Activated CD8-positive, alpha-beta memory T cell treated with anti-CD3 and anti-CD28 coated beads for 48 hours (primary cell): ENCODE measurements at regions not wholly inside any gene's neighbourhood (a gene's known extent, or its start where the extent isn't known, plus 50 kb on each side); places are given as distances from the start of the nearest gene placed in this dataset.
"Not testable (repeated sequence)": the region's sequence is repeated elsewhere in the genome, so short reads cannot be mapped to it uniquely, and the experiment has no call there.

Source experiments
- DNase-seq, 3 experiments: peaks; one replicate each; pipeline ENCODE4 v3.0.0-alpha.2; 2020; ENCODE audit warnings: low read depth in 2 of 3, low spot score in 2 of 3

DNA sequence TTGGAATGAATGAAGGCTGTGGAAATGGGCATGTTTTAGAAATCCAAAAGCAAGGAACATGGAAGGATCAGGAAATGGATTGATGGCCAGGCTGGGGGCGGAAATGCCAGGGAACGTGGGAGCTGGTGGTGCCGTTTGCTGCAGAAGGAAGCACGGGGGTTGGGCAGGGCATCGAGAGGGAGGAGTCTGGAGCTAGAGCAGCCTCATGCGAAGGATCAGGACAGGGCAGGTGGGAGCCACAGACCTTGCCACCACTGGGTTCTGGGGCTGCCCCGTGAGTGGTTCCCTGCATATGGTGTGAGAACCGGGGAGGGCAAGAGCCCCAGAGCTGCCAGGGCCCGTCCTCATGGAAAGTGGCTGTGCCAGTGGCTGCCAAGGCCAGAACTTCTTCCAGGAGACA lies 193.8 kb upstream of the ZNF32 start:
- no peak for DNase-seq

- DNase-seq: no peak
These were observed 193.4 kb upstream of the ZNF32 start for GRCh38 chr10:43842072-43842471.

- DNase-seq: no peak
These were observed 191.3 kb upstream of the ZNF32 start for GRCh38 chr10:43839973-43840372.

- DNase-seq: not testable (repeated sequence)
These were observed 186.1 kb upstream of the ZNF32 start for GRCh38 chr10:43834751-43835150.

DNA sequence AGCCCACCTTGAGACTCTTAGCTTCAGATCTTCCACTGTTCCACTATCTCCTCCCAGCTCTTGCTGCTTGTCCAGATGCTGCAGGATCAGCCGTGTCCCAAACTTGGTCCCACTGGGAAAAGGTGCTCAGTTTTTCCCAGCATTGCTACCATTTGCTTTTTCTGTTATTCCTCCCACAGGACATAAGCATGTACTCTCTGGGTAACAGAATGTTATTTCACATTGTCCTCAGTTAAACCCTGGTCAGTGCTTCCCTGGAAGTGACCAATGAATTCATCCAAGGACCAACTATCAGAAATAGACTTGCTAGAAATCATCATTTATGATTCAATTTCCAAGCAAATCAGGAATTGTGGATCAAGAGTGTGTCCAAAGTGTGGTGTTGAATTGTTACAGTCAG lies 179.2 kb upstream of the ZNF32 start:
- DNase-seq: no peak

DNA sequence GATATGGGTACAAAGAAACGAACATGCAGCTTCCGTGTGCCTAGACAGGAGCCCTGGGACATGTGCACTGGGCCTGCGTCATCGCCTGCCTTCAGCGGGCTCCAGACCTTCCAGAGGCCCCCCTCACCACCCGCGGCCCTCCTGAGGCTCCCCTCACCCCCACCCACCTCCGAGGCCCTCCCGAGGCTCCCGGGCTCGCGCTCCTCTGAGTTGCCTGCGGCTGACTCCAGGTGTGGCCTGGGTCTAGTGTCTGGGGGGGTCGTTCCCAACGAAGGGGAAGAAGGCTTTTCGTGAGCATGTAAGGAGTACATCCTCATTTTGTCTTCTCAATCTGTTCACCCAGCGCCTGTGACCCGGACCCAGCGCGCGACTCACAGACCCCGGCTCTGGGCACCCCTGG lies 177.3 kb upstream of the ZNF32 start:
- no peak for DNase-seq

DNA sequence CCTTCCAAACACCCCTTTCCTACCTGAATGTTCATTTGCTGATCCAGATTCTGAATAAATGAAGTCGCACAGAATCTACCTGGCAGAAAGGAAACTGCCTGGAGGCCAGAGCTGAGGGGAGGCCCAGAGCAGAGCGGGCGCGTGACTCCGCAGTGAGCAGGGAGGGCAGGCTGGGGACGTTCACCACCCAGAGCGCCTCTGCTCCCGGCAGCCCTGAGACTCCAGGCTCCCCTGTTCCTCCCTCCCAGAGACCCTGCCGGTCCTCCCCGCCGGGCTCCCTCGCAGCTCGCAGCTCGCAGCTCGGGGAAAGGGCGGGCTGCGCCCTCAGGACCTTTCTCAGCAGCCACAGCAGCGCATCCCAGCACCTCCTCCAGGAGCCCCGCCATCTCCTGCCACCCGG lies 176.7 kb upstream of the ZNF32 start:
- DNase-seq: no peak

- DNase-seq: no peak
These were observed 176.3 kb upstream of the ZNF32 start for GRCh38 chr10:43824934-43825333.

DNA sequence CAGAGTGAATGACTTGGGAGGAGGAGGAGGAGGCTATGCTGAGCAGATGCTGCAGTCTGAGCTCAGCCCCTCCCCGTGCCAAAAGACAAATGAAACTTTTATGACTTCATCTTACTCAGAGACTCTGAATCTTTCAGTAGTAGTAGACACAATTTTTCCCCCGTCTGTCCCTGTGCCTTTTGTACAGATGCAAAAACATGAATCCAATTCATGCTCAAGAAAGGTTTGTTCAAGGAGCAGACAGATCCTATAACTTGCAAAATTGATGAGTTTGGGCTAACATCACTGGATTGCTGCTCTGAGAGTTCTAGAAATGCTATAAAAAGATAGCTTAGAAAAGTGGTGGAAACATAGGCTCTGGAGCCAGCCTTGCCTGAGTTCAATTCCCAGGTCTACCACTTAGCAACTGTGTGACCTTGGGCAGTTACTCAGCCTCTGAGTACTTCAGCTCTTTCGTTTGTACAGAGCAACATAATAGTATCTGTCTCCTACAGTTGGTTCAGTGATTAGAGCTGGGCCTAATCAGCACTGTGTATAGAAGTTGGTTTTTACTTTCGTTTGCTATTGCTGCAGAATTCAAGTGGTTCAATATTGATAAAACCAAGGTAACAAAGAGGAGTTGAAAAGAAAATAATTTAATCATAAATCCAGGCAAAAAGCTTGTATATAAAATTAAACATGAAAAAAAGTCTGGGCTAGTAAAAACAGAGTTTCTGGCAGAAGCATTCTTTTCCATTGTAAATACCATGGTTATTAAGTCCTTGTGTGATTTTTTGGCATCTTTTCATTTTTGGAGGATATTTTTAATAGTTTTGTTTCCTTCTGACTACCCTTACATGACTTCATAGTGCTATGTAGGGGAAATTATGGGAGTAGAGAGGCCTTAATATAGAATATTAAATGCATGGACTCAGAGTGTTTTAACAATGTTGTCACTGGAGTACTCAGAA lies 174.2 kb upstream of the ZNF32 start:
- no peak for DNase-seq

DNA sequence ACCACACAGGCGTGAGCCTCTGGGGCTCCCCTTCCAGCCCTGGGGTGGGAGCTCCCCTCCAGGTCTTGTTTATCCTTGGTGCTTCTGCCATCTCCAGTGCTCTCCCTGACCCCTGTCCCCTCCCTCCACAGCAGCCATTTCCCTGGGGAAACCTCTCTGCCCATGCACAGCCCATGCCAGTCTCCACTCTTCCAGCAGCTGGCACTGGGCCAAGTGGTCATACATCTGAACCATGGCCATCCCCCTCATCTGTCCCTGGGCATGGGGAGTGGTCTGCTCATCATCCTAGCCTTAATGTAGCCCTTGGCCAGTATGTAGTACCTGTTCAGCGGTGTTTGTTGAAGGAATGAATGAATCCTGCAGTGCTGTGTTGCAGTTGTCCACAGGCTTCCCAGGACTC lies 172.4 kb upstream of the ZNF32 start:
- no peak for DNase-seq

DNA sequence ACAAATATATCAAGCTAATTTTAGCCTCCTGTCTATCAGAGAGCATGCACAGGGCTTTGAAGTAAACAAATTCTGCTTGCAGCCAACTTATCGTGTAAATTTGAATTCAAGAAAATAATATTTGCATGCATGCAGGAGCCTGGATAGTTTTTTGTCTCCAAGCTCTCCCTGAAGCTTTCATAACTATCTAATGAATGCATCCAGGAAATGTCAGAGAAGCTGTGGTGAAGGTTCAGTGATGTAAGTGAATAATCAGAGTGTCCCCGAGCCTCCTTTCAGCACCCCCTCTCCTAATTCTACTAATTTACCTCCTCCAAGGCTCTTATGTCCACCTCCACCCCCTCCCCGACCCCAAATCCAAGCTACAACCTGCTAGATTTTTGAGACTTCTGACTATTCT lies 172.0 kb upstream of the ZNF32 start:
- no peak for DNase-seq

DNA sequence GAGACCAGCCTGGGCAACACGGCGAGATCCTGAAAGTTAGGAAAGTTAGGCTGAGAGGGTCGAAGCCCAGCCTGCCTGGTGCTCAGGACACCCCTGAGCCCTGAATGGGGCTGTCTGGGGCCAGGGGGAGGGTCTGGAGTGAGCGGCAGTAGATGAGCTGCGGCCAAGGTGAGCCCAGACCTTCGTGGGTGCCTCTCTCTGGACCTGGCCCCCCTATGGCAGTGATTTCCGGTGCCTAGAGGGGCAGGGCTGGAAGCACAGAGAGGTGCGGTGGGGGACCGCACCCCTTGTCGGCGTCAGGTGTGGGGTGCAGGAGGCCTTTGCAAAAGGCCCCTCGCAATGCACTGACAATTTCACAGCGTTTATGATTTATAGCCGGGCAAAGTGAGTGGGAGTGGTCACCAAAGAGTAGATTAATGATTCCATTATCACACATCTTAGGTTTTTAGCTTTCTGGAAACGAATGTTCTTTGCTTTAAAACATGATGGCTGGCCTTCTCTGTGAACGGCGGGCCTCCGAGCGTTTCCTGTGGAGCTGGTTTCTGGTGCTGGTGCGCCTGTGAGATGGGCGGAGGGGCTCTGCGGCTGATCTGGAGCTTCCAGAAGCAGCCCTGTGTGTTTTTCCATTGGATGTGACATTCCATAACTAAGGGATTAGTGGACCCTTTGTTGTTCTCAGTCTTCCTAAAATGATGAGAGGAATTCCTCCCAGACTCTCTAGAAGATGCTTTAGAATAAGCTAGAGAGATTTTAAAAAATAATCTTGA lies 171.0 kb upstream of the ZNF32 start:
- no peak for DNase-seq

DNA sequence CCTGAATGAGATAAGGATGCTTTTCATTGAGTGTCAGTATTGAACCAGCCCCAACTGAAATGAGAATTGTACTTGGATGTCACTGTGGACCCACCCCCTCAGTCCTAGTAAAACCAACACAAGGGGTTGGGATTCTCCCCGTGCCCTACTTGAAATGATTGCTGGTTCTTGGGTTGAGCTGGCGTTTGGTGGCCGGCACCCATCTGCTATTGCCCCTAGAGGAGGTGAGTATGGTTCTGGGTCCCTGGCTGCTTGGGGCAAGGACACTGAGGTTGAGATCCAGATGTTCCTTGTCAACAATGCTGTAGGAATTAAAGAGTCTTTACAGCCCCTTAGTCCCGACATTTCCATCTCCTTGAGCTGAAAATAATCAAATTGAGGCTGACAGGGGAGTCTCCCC lies 170.0 kb upstream of the ZNF32 start:
- DNase-seq: no peak

DNA sequence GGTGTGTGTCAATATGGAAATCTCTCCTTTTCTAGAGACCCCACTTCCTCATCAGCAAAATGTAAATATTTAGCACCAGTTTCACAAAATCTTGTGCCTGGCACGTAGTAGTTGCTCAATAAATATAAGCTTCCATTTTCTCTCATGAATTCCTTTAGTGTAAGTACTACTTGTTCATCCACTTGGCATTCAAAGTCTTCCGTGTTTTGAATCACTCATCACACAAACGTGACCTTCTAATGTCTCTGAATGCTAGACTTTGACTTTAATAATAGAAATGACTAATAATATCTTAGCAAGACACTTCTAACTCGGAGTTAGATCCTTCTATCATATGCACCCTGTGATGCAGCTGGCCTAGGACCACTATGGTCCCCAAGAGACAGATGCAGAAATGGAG lies 168.7 kb upstream of the ZNF32 start:
- no peak for DNase-seq

DNA sequence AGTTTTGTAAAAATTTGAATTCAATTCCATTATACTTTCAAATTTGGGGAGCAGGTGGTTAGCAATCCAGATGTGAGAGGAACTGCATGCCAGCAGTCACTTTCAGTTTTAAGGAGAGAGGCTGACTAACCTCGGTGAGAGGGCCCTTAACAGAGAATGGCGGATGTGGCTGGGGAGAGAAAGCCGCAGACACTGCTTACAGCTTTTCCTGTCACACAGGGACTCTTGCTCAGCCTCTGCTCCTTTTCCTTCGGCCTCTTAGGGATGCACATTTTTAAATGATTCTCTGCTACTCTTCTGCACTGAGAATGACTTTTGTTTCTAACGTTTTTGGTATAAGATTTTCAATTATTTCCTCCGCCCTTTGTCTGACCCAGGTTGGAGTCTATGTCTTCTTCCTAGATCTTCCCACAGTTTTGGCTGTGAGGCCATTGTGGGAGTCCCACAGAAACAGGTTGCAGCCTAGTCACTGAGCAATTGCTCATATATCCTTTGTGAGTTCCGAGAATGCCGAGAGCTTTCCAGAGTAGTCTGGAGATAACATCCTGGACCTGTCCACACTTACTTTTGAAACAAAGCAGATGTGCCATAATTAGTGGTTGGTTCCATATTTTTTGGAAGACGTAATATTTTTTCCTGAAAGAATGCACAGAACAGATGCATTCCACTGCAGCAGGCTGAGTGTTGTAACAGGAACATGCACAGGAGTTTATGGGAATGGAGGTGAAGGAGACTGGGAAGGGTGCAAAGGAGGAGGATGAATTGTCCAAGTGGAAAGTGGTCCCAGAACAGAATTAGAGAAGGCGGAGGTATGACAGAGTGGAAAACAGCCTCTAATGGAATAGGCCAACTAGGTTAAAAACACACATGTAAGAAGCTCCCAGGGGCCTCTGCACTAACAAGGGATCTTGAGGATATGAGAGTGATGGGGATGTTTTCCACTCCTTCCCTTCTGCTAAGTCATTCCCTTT lies 168.0 kb upstream of the ZNF32 start:
- peak in 2 of 3 experiments; percentile 33 to 49 for DNase-seq

DNA sequence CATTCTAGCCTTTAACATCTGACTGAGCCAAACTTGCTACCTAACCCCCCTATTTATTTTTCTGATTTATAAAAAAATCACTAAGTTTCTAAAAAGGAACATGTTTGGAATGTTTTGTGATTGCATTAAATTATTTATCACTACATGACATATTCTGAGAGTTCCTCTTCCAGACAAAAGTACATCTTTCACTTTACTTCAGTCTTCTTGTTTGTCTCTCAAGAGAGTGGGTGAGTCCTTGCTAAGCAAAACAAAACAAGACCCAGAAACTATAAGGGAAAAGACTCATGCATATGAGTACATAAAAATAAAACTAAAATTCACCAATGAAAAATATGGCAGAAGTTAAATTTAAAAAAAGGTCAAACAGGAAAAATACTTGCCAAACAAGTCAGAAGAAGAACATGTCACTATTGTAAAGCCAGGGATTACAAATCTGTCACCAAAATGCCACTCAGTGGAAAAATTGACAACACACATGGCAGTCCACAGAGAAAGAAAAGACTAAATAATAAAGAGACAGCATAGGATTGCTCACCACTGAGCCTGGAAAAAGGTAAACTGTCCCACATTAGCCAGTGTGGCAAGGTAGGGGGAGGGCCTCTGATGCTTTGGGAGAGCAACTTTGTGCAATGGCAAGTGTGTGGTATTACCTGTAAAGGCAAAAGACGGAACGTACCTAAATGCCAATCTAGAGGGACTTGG lies 166.7 kb upstream of the ZNF32 start:
- no peak for DNase-seq

- DNase-seq: no peak
These were observed 166.0 kb upstream of the ZNF32 start for GRCh38 chr10:43814663-43815062.

DNA sequence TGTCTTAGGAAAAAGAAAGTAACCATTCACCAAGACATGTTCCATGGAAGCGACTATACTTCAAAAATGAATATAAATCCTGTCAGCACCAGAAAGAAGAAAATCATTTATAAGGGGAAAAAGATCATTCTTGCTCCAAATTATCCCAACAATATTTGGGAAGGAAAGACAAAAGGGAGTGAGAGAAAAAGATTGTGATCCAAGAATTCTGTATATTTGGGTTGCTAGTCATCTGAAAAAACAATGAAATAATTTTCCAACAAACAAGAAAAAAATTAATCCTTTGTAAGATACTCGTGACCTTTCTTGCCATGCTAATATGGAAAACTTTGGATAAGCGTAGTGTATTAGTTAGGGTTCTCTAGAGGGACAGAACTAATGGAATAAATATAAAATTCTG lies 163.2 kb upstream of the ZNF32 start:
- no peak for DNase-seq

GRCh38 chr10:43809211-43809930 lies 160.7 kb upstream of the ZNF32 start:
- no peak for DNase-seq

DNA sequence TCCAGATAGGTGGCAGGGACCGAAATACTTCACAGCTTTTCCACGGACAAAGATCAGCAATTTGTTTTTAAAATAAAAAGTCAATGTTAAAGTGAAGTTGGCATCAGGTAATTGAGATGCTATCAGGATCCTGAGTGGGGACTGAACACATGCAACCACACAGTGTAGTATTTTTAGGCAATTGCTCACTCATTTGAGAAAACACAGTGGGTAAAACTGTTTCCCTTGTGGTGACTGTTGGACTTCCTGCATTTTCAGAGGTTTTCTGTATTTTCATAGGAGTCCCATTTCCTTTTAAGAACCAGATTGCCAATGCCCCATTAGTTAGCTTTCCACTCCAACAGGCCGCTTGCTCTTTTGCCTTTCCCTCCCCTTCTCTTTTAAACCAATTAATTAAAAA lies 159.5 kb upstream of the ZNF32 start:
- DNase-seq: no peak
